ENCODE measurements at regions not wholly inside any gene's neighbourhood (a gene's known extent, or its start where the extent isn't known, plus 50 kb on each side); places are given as distances from the start of the nearest gene placed in this dataset.

GRCh38 chr10:51022933-51023585 is 51.2 kb upstream of the PRKG1 start:
- H3K27ac ChIP-seq: no peak overlapping the region
- no peak for TF ChIP-seq CTCF (IDR thresholded peaks at IDR 0.05)
- no peak for TF ChIP-seq ZFX (IDR thresholded peaks at IDR 0.05; ENCODE audit: borderline replicate concordance)

DNA sequence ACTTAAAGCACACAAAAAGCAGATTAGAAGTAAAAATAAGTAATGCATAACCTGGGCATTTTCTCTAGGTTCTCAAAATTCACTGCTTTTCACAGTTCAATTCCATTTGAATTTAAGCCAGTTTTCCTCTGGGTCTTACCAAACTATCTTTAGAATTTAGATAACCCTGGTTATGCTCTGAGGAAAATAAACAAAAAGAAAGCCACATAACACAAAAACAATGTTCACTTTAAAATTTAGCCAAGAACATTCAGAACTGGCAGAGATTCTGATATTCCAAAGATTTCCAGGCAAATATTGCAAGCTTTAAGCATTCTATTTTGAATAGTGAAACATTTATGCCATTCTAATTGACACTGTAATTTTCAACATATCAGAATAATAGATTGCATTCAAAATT is 50.7 kb upstream of the PRKG1 start:
- no peak overlapping the region for H3K27ac ChIP-seq

More for the DNA sequence above, 50.7 kb upstream of the PRKG1 start:
- TF ChIP-seq CTCF (IDR thresholded peaks at IDR 0.05): no peak
- no peak for TF ChIP-seq ZFX (IDR thresholded peaks at IDR 0.05; ENCODE audit: borderline replicate concordance)

All from 22Rv1 (cell line).